ENCODE measurements at regions not wholly inside any gene's neighbourhood (a gene's known extent, or its start where the extent isn't known, plus 50 kb on each side); places are given as distances from the start of the nearest gene placed in this dataset.

GRCh38 chr6:155962276-155962675 lies 506.6 kb upstream of the NOX3 start:
- DNase-seq = no peak
- Histone ChIP-seq H3K14ac (replicated peaks; ENCODE audit: low read depth, low read length) (no peak overlapping the region), H4K20me1 (ENCODE audit: insufficient read depth, low read length) (no peaks in the 10 kb centered on the region), H3K79me1 (ENCODE audit: low read depth in 1 of 2, low read length in 2 of 2) (no peaks in the 10 kb centered on the region), H4K91ac (ENCODE audit: insufficient read depth, low read depth, low read length) (no peak overlapping the region), H2AFZ (replicated peaks; ENCODE audit: low read length, poor library complexity) (no peak overlapping the region), H3K9me1 (ENCODE audit: insufficient read depth, low read length) (no peaks in the 10 kb centered on the region), H3K27me3 (ENCODE audit: control insufficient read depth, insufficient read depth, low read length) (no peaks in the 10 kb centered on the region), H2AK9ac (replicated peaks; ENCODE audit: low read depth, low read length, poor library complexity) (no peak overlapping the region), H3K4ac (ENCODE audit: low read depth, low read length) (no peak overlapping the region), H2BK15ac (ENCODE audit: low read depth, low read length) (no peak overlapping the region), H3K23ac (ENCODE audit: low read depth, low read length) (no peak overlapping the region), H2BK120ac (ENCODE audit: low read depth, low read length) (no peak overlapping the region), H3K18ac (ENCODE audit: low read depth, low read length) (no peak overlapping the region), H3K4me2 (ENCODE audit: low read depth, low read length) (no peak overlapping the region), H3K36me3 (ENCODE audit: control insufficient read depth, insufficient read depth, low read length) (no peaks in the 10 kb centered on the region), H3K27ac (ENCODE audit: insufficient read depth, low read length) (no peak overlapping the region), H2BK20ac (ENCODE audit: low read depth, low read length) (no peak overlapping the region), H2AK5ac (ENCODE audit: low read depth, low read length) (no peak overlapping the region), H2BK5ac (ENCODE audit: low read depth, low read length, poor library complexity, severe bottlenecking) (no peak overlapping the region), H3K4me1 (ENCODE audit: control insufficient read depth, insufficient read depth, low read length) (no peaks in the 10 kb centered on the region), H4K5ac (ENCODE audit: low read depth, low read length) (no peak overlapping the region), H3K56ac (ENCODE audit: extremely low read depth, insufficient read depth, low read length) (no peak overlapping the region), H3K9ac (ENCODE audit: low read depth, low read length) (no peak overlapping the region), H4K8ac (ENCODE audit: low read depth in 2 of 2, low read length in 2 of 2) (no peak overlapping the region), H3K4me3 (ENCODE audit: insufficient read depth, low read depth, low read length) (no peak overlapping the region), H3K9me3 (ENCODE audit: control insufficient read depth, insufficient read depth, low read length) (no peaks in the 10 kb centered on the region)
- no CpG with 5 or more reads among the region's 1 CpG for WGBS, 2 experiments (ENCODE audit: extremely low coverage in 2 of 2, insufficient read length in 1 of 2)
- ATAC-seq (ENCODE audit: low read depth) = no peak
- TF ChIP-seq MAZ (IDR thresholded peaks at IDR 0.05; ENCODE audit: borderline replicate concordance, low read depth, low read length) (no peak), RAD21 (IDR thresholded peaks at IDR 0.05; ENCODE audit: low read length) (no peak), RCOR1 (IDR thresholded peaks at IDR 0.05; ENCODE audit: insufficient replicate concordance, low read length) (no peak), USF2 (IDR thresholded peaks at IDR 0.05; ENCODE audit: low read depth, low read length) (no peak), RFX5 (IDR thresholded peaks at IDR 0.05; ENCODE audit: low read depth, low read length) (no peak), SMC3 (IDR thresholded peaks at IDR 0.05; ENCODE audit: low read depth, low read length) (no peak), CEBPB (IDR thresholded peaks at IDR 0.05; ENCODE audit: low read depth, low read length) (no peak), BHLHE40 (IDR thresholded peaks at IDR 0.05; ENCODE audit: low read depth, low read length) (no peak), ELK1 (IDR thresholded peaks at IDR 0.05; ENCODE audit: borderline replicate concordance, low read depth, low read length) (no peak), CHD1 (IDR thresholded peaks at IDR 0.05; ENCODE audit: low read depth, low read length) (no peak), FOS (IDR thresholded peaks at IDR 0.05; ENCODE audit: low read depth, low read length) (no peak), NFE2L2 (IDR thresholded peaks at IDR 0.05; ENCODE audit: low read depth, low read length) (no peak), CTCF (conservative IDR thresholded peaks at IDR 0.05; ENCODE audit: low read depth, low read length) (no peak), MXI1 (IDR thresholded peaks at IDR 0.05; ENCODE audit: borderline replicate concordance, low read depth, low read length) (no peak)
- intact Hi-C loops (cut with micrococcal nuclease) (no loop called here), dilution Hi-C loops (cut with HindIII; ENCODE audit: low sequenced_read_pairs, unreplicated experiment) (no loop called here), in situ Hi-C loops (cut with MboI; ENCODE audit: low sequenced_read_pairs) (no loop called here)
- CTCF ChIA-PET = no interaction called here
- BruUV-seq (replicated peaks) = no TSS peak
- POLR2A ChIA-PET (ENCODE audit: unreplicated experiment) = no interaction called here
